ENCODE measurements at regions not wholly inside any gene's neighbourhood (a gene's known extent, or its start where the extent isn't known, plus 50 kb on each side); places are given as distances from the start of the nearest gene placed in this dataset.

DNA sequence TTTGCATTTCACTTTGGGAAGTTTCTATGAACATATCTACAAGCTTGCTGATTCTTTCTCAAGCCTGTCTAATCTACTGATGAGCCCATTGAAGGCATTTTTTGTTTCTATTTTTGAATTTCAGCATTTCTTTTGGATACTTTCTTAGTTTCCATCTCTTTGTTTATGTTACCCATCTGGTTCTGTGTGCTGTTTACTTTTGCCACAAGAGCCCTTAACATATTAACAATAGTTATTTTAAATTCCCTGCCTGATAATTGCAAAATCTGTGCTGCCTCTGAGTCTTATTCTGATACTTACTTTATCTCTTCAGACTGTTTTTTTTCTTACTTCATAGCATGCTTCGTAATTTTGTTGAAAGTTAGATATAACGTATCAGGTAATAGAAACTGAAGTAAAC is 75.8 kb upstream of the ZRANB2 start:
- TF ChIP-seq, protein P1, sequence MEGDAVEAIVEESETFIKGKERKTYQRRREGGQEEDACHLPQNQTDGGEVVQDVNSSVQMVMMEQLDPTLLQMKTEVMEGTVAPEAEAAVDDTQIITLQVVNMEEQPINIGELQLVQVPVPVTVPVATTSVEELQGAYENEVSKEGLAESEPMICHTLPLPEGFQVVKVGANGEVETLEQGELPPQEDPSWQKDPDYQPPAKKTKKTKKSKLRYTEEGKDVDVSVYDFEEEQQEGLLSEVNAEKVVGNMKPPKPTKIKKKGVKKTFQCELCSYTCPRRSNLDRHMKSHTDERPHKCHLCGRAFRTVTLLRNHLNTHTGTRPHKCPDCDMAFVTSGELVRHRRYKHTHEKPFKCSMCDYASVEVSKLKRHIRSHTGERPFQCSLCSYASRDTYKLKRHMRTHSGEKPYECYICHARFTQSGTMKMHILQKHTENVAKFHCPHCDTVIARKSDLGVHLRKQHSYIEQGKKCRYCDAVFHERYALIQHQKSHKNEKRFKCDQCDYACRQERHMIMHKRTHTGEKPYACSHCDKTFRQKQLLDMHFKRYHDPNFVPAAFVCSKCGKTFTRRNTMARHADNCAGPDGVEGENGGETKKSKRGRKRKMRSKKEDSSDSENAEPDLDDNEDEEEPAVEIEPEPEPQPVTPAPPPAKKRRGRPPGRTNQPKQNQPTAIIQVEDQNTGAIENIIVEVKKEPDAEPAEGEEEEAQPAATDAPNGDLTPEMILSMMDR (IDR thresholded peaks at IDR 0.05), result no peak
- no peak for TF ChIP-seq POLR2AphosphoS5 (IDR thresholded peaks at IDR 0.05)
- no peak for TF ChIP-seq EP300 (IDR thresholded peaks at IDR 0.05)
